GM12801 (cell line): ENCODE measurements at regions not wholly inside any gene's neighbourhood (a gene's known extent, or its start where the extent isn't known, plus 50 kb on each side); places are given as distances from the start of the nearest gene placed in this dataset.

Experiments used
- TF ChIP-seq, protein P1 (sequence below): IDR thresholded peaks from one replicate; pipeline ENCODE4 v1.5.1; 2011; ENCODE audit warnings: control low read depth; ENCODE audit not compliant: insufficient read length; ENCODE audit errors: extremely low read depth

DNA sequence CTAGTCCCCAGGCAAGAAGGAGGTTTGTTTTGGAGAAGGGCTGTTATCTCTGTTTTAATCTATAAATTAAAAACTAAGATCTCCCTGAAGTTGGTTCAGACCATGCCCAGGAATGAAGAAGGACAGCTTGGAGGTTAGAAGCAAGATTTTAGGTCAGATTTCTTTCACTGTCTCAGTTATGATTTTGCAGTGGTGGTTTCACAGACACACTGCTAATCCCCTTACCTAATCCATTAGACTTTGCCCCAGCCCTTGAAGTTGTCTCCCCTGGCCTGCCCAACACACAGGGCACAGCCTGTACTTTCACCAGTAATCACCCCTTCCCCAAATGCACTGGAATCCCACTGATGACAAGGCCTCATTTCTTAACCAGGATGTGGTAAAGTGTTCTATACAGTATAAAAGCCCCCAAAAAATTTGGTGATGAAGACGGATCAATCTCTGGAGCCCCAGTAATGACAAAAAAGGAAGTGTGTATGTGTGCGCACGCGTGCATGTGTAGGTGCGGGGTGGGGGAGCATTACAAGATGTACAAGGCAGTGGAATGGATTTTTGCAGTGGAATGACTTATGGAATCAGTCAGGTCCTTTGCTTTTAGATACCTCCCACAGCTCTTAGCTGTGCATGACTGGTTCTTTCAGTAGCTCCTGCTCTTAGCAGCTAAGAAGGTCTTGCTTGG, 73.1 kb upstream of the TERB2 start:
- TF ChIP-seq, protein P1, sequence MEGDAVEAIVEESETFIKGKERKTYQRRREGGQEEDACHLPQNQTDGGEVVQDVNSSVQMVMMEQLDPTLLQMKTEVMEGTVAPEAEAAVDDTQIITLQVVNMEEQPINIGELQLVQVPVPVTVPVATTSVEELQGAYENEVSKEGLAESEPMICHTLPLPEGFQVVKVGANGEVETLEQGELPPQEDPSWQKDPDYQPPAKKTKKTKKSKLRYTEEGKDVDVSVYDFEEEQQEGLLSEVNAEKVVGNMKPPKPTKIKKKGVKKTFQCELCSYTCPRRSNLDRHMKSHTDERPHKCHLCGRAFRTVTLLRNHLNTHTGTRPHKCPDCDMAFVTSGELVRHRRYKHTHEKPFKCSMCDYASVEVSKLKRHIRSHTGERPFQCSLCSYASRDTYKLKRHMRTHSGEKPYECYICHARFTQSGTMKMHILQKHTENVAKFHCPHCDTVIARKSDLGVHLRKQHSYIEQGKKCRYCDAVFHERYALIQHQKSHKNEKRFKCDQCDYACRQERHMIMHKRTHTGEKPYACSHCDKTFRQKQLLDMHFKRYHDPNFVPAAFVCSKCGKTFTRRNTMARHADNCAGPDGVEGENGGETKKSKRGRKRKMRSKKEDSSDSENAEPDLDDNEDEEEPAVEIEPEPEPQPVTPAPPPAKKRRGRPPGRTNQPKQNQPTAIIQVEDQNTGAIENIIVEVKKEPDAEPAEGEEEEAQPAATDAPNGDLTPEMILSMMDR, result no peak
